HFF-Myc (cell line): ENCODE measurements at regions not wholly inside any gene's neighbourhood (a gene's known extent, or its start where the extent isn't known, plus 50 kb on each side); places are given as distances from the start of the nearest gene placed in this dataset.

Experiments used
- DNase-seq: peaks from one replicate; pipeline ENCODE4 v3.0.0-alpha.2; 2011; ENCODE audit warnings: low read depth; ENCODE audit errors: extremely low read depth
- H3K4me3 ChIP-seq: replicated peaks from 2 replicates; pipeline ENCODE4 v1.5.1; 2011; ENCODE audit warnings: low read depth, mild to moderate bottlenecking, control low read depth, low read length
- TF ChIP-seq, protein P1 (sequence below): IDR thresholded peaks from 2 replicates; pipeline ENCODE4 v1.5.1; 2012; ENCODE audit warnings: mild to moderate bottlenecking, low read depth, low read length, control low read depth; ENCODE audit errors: missing control alignments

DNA sequence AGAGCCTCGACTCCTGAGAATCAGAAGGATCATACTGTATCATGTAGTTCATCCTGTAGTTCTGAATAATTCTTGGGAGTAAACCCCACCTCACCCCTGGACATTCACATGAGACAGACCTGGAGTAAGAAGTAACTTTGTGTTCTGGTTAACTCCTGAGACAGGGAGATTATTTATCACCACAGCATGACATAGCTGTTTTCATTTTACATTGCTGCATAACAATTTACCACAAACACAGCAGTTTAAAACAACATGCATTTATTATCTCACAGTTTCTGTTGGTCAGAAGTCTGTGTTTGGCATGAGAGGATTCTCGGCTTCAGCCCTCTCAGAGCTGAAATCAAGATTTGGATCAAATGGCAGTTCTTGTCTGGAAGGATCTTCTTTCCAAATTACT lies 855.8 kb upstream of the FANCL start:
- TF ChIP-seq, protein P1, sequence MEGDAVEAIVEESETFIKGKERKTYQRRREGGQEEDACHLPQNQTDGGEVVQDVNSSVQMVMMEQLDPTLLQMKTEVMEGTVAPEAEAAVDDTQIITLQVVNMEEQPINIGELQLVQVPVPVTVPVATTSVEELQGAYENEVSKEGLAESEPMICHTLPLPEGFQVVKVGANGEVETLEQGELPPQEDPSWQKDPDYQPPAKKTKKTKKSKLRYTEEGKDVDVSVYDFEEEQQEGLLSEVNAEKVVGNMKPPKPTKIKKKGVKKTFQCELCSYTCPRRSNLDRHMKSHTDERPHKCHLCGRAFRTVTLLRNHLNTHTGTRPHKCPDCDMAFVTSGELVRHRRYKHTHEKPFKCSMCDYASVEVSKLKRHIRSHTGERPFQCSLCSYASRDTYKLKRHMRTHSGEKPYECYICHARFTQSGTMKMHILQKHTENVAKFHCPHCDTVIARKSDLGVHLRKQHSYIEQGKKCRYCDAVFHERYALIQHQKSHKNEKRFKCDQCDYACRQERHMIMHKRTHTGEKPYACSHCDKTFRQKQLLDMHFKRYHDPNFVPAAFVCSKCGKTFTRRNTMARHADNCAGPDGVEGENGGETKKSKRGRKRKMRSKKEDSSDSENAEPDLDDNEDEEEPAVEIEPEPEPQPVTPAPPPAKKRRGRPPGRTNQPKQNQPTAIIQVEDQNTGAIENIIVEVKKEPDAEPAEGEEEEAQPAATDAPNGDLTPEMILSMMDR, result no peak
- no peak for DNase-seq
- H3K4me3 ChIP-seq, result no peak overlapping the region

DNA sequence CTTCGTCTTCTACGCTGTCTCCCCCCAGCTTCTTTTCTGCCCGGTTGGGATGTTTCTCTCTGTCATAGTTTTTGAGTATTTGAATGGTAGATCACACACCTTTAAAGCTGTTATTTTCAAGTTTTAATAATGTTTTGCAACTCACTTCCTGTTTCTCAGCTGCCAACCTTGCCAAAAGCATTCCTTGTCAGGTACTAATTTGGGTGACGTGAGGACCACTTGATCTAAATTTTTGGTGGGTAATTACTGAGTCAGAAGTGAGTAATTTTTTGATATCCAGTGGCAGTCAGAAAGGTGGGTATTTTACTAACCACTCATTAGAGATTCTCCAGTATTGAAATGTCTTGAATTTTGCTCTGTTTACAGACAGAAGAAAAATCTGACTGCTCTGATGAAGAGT lies 852.4 kb upstream of the FANCL start:
- no peak for DNase-seq
- H3K4me3 ChIP-seq, result no peak overlapping the region
- TF ChIP-seq, protein P1, result no peak

DNA sequence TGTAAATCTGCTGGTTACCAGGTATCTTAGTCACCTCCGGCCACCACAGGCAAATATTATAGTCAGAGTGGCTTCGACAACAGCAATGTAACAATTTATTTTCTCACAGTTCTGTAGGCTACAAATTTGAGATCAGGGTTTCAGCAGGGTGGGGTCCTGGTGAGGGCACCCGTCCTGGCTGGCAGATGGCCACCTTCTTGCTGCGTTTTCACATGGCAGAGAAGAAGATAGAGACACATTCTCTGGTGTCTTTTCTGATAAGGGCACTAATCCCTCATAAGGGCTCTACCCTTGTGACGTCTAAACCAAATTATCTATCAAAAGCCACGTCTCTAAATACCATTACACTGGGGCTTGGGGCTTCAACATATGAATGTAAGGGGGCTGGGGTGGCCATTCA lies 843.2 kb upstream of the FANCL start:
- TF ChIP-seq, protein P1, result no peak
- no peak for DNase-seq
- H3K4me3 ChIP-seq, result no peak overlapping the region

DNA sequence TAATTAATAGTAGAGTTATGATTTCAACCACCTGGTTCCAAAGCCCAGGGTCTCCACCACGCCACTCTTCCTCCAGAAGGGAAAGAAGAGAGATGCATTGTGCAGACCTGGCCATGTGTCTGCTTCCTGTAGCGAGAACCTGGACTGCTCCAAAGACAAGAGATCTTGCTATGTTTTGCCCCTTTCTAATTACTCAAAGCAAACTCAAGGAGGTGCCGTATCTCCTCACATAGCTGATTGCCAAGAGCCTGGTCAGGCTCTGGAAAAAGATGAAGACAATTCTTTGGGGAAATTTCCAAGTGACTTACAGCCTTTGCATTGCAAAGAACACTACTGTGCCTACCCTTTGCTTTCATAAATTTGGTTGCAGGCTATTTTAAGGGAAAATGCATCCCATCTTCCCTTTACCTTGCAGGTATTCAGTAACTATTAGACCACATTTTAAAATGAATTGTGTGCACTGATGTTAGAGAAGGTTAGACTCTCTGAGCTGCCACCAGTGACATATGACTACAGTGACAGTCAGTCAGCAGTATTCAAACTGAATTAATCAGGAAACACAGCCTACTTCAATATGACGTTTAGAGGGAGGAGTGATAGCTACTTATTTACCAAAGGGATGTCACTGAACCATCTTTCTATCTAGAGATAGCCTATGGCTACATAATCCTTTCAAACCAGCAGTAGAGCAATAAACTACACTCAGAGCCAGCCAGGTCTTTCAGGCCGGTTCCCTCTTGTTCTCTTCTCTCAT lies 842.1 kb upstream of the FANCL start:
- TF ChIP-seq, protein P1, result no peak
- no peak for DNase-seq
- H3K4me3 ChIP-seq, result no peak overlapping the region

DNA sequence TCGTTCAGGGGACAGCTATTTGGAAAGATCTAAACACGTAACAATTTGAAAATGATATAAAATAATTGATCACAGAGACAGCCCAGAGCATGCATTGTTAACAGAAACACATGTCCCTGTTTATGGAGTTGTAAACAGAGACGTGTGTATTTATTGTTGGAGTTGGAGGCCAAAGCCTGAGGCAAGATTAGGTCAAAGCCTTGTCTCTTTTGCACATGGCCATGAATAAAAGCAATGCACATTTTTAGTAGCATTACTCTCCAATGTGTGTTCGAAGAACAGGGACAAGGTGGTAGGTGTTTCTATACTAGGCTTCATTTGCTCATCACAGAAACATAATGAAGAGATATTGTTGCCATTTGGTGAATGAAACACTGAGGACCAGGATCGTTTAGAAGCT lies 841.5 kb upstream of the FANCL start:
- no peak overlapping the region for H3K4me3 ChIP-seq
- TF ChIP-seq, protein P1, result no peak
- no peak for DNase-seq

DNA sequence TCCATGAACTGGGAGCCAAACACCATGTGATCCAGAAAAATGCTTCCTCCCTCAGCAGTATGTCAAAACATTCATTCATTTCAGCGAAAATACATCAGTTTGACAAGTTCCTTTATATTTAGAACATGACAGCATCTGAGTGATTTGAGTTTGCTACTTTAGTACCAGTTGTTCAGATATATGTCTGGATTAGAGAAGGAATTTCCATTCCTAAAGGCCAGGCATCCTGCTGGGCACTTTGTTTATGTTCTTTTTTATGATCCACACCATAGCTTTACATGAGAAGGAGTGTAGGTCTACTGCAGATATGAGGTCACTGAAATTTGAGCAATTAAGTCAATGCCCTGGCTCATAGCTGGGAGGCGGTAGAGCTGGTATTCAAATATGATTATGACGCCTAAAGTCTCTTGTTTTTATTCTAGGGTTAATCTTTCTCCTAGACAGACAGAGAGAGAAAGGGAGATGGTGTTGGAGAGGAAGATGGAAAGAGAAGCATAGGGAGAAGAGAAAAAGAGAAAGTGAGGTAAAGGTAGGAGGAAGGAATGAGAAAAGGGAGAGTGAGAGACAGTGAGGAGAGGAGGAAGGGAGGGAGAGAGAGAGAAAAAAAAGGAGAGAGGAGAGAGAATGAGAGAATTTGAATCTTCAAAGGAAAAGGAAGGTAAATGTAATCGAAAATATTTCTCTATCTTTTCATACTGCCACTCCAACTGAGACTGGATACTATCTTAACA lies 839.5 kb upstream of the FANCL start:
- no peak for DNase-seq
- TF ChIP-seq, protein P1, result no peak
- H3K4me3 ChIP-seq, result no peak overlapping the region
